Central memory CD8-positive, alpha-beta T cell (primary cell): ENCODE measurements at regions not wholly inside any gene's neighbourhood (a gene's known extent, or its start where the extent isn't known, plus 50 kb on each side); places are given as distances from the start of the nearest gene placed in this dataset.
"Not testable (repeated sequence)": the region's sequence is repeated elsewhere in the genome, so short reads cannot be mapped to it uniquely, and the experiment has no call there.

ENCODE experiments used
- ATAC-seq: fragments of 150-1000 bp; cut with Tn5 transposase; replicated peaks from 2 replicates; pipeline ENCODE4 v1.10.0; 2022; ENCODE audit warnings: mild to moderate bottlenecking, moderate FRiP score, moderate number of reproducible peaks; ENCODE audit not compliant: poor library complexity, severe bottlenecking; ENCODE audit errors: extremely low read depth
- DNase-seq, 2 donors: peaks; one replicate each; pipeline ENCODE4 v3.0.0; 2021; ENCODE audit warnings: low spot score in 2 of 2
- H3K27ac Mint-ChIP-seq: one replicate; pipeline ENCODE4 v1.8.0; 2022; ENCODE audit warnings: low read depth, mild to moderate bottlenecking, moderate library complexity, mixed read lengths
- H3K27me3 Mint-ChIP-seq: one replicate; pipeline ENCODE4 v1.8.0; 2022; ENCODE audit warnings: mixed read lengths
- H3K36me3 Mint-ChIP-seq: one replicate; pipeline ENCODE4 v1.8.0; 2022; ENCODE audit warnings: mild to moderate bottlenecking, moderate library complexity, mixed read lengths; ENCODE audit not compliant: insufficient read depth
- H3K4me1 Mint-ChIP-seq: one replicate; pipeline ENCODE4 v1.8.0; 2022; ENCODE audit warnings: mixed read lengths
- H3K4me3 Mint-ChIP-seq: one replicate; pipeline ENCODE4 v1.8.0; 2022; ENCODE audit warnings: mild to moderate bottlenecking, moderate library complexity, mixed read lengths
- H3K9me3 Mint-ChIP-seq: one replicate; pipeline ENCODE4 v1.8.0; 2022; ENCODE audit warnings: mixed read lengths

DNA sequence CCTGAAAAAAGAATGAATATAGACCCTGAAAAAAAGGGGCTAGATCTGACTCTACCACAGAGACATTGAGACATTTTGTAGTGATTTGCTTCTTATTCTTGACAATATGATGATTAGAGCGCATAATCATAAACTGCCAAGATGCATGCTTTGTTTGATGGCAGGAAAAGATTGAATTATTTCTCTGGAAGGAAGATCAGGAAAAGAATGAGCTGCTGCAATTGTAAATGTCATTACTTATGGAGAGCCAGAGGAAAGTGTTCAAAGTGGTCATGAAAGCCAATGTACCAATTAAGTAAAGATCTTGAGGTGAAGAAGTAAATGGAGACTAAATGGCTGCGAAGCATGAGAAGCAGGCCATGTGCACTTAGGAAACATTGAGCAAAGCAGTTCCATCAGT, 126.4 kb upstream of the NXPH2 start:
- Mint-ChIP-seq H3K27ac (no peak overlapping the region), H3K9me3 (peaks cover 13% of the 10 kb centered on the region), H3K36me3 (no peaks in the 10 kb centered on the region), H3K4me3 (no peak overlapping the region), H3K4me1 (no peaks in the 10 kb centered on the region), H3K27me3 (no peaks in the 10 kb centered on the region)
- ATAC-seq = no peak
- no peak for DNase-seq

GRCh38 chr2:138902239-138902871, 122.2 kb upstream of the NXPH2 start:
- no peaks in the 10 kb centered on the region for H3K36me3 Mint-ChIP-seq

GRCh38 chr2:138901530-138901929, 121.3 kb upstream of the NXPH2 start:
- Mint-ChIP-seq H3K9me3 (no peaks in the 10 kb centered on the region), H3K4me3 (no peak overlapping the region), H3K4me1 (no peaks in the 10 kb centered on the region), H3K36me3 (no peaks in the 10 kb centered on the region), H3K27me3 (no peaks in the 10 kb centered on the region), H3K27ac (no peak overlapping the region)
- DNase-seq (no peak), ATAC-seq (no peak)

More at GRCh38 chr2:138902239-138902871, 122.2 kb upstream of the NXPH2 start:
- H3K9me3 Mint-ChIP-seq = no peaks in the 10 kb centered on the region
- no peak for DNase-seq
- H3K4me1 Mint-ChIP-seq = no peaks in the 10 kb centered on the region
- no peak overlapping the region for H3K27ac Mint-ChIP-seq
- H3K27me3 Mint-ChIP-seq = no peaks in the 10 kb centered on the region
- ATAC-seq = no peak
- no peak overlapping the region for H3K4me3 Mint-ChIP-seq

GRCh38 chr2:138898855-138899254, 118.7 kb upstream of the NXPH2 start:
- Mint-ChIP-seq H3K4me3 (no peak overlapping the region), H3K27me3 (no peaks in the 10 kb centered on the region), H3K4me1 (no peaks in the 10 kb centered on the region), H3K9me3 (peaks cover 7% of the 10 kb centered on the region), H3K36me3 (no peaks in the 10 kb centered on the region), H3K27ac (no peak overlapping the region)
- ATAC-seq (no peak), DNase-seq (no peak)

DNA sequence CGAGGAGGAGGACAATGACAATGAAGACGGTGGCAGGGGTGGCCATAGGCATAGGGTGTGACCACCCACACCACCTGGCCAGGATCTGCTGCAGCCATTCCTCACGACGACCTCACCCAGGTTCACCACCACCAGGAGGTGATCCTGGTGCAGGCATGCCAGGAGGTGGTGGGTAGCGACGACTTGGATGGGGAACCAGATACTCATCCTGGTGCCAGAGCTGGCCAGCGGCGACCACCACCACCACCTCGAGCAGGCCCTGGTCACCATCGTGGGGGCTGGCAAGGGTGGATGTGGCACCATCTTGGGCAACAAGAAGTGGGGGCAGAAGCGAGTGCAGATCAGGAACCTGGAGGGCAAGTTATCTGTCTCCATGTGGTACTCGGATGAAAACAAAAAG, 117.1 kb upstream of the NXPH2 start:
- Mint-ChIP-seq H3K27ac (no peak overlapping the region), H3K4me3 (no peak overlapping the region), H3K9me3 (peaks cover 7% of the 10 kb centered on the region), H3K4me1 (no peaks in the 10 kb centered on the region), H3K36me3 (no peaks in the 10 kb centered on the region), H3K27me3 (no peaks in the 10 kb centered on the region)
- ATAC-seq (no peak), DNase-seq (no peak)

DNA sequence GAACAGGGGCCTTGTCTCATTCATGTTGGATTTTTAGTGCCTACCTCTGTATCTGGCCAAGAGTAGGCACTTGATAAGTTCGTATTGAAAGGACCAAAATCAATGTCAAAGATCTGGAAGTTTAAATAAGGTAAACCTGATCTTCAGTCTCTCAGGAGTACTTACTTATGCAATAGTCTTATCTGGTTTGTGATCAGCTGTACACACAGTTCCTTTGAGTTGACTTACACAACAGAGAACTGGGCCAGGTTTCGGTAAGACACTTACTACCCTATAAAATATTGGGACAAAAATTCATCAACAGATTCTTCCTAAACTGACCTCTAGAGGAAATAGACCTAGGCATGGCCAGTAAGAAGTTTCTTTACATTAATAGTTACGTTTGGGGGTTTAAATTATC, 113.6 kb upstream of the NXPH2 start:
- ATAC-seq = no peak
- no peaks in the 10 kb centered on the region for H3K36me3 Mint-ChIP-seq
- no peak for DNase-seq
- H3K4me1 Mint-ChIP-seq = no peaks in the 10 kb centered on the region
- no peak overlapping the region for H3K27ac Mint-ChIP-seq
- no peaks in the 10 kb centered on the region for H3K27me3 Mint-ChIP-seq
- peaks cover 11% of the 10 kb centered on the region for H3K9me3 Mint-ChIP-seq
- no peak overlapping the region for H3K4me3 Mint-ChIP-seq

DNA sequence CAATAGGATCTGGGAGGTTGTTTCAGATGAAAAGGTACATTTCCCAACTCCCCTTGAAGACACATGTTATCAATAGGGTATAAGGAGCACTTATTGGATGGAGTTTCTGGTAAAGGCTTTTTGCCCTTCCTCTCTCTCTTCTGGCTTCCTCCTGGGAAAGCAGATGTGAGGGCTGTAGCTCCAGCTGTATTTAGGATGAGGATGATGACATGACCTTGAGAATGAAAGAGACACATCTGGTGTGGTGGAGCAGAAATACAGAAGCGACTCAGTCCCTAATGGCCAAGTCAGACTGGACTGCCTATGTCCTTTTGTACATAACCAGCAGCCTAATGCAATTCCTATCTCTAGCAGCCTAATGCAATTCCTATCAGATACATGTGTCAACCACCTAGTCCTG, 100.9 kb upstream of the NXPH2 start:
- no peak for ATAC-seq
- no peaks in the 10 kb centered on the region for H3K36me3 Mint-ChIP-seq
- no peak overlapping the region for H3K27ac Mint-ChIP-seq
- no peak for DNase-seq
- H3K9me3 Mint-ChIP-seq = peaks cover under 1% of the 10 kb centered on the region
- no peak overlapping the region for H3K4me3 Mint-ChIP-seq
- H3K4me1 Mint-ChIP-seq = no peaks in the 10 kb centered on the region
- H3K27me3 Mint-ChIP-seq = no peaks in the 10 kb centered on the region

GRCh38 chr2:138879931-138880330, 99.7 kb upstream of the NXPH2 start:
- H3K9me3 Mint-ChIP-seq = no peaks in the 10 kb centered on the region
- no peaks in the 10 kb centered on the region for H3K27me3 Mint-ChIP-seq
- no peaks in the 10 kb centered on the region for H3K36me3 Mint-ChIP-seq
- H3K4me3 Mint-ChIP-seq = no peak overlapping the region
- no peaks in the 10 kb centered on the region for H3K4me1 Mint-ChIP-seq
- DNase-seq (no peak), ATAC-seq (no peak)
- H3K27ac Mint-ChIP-seq = no peak overlapping the region

DNA sequence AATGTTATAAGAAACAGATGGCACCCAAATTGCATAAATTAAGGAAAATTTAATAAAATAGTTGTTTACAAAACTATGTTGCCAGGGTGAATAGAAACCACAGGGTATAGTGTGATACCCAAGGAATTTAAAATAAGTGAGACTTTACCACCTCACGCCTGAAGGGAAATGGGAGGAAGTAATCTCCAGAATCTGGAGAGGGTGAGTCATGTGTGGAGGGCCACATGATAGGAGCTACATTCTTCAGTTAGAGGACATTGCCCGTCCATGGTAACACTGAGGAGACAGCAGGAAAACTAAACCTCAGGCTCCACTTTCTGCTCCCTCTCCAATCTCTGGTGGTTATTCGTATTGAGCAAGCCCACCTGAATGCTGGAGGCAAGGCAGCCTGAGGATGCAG, 97.2 kb upstream of the NXPH2 start:
- Mint-ChIP-seq H3K27ac (no peak overlapping the region), H3K9me3 (no peaks in the 10 kb centered on the region), H3K36me3 (no peaks in the 10 kb centered on the region), H3K4me3 (no peak overlapping the region), H3K4me1 (no peaks in the 10 kb centered on the region), H3K27me3 (no peaks in the 10 kb centered on the region)
- no peak for ATAC-seq
- no peak for DNase-seq

- no peak for DNase-seq
- ATAC-seq = no peak
- no peaks in the 10 kb centered on the region for H3K27me3 Mint-ChIP-seq
- no peaks in the 10 kb centered on the region for H3K9me3 Mint-ChIP-seq
- no peaks in the 10 kb centered on the region for H3K4me1 Mint-ChIP-seq
- H3K27ac Mint-ChIP-seq = no peak overlapping the region
- no peak overlapping the region for H3K4me3 Mint-ChIP-seq
- H3K36me3 Mint-ChIP-seq = no peaks in the 10 kb centered on the region
Measured at GRCh38 chr2:138874251-138874650, 94.1 kb upstream of the NXPH2 start.

DNA sequence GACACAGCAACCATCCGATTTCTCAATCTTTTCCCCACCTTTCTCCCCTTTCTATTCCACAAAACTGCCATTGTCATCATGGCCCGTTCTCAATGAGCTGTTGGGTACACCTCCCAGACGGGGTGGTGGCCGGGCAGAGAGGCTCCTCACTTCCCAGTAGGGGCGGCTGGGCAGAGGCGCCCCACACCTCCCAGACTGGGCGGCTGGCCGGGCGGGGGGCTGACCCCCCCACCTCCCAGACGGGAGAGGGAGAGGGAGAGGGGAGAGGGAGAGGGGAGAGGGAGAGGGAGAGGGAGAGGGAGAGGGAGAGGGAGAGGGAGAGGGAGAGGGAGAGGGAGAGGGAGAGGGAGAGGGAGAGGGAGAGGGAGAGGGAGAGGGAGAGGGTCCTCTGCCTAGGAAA, 91.9 kb upstream of the NXPH2 start:
- H3K4me1 Mint-ChIP-seq, H3K27ac Mint-ChIP-seq, H3K4me3 Mint-ChIP-seq, ATAC-seq, DNase-seq, H3K36me3 Mint-ChIP-seq, H3K27me3 Mint-ChIP-seq, H3K9me3 Mint-ChIP-seq: not testable (repeated sequence)

- Mint-ChIP-seq H3K9me3 (no peaks in the 10 kb centered on the region), H3K4me1 (no peaks in the 10 kb centered on the region), H3K27me3 (no peaks in the 10 kb centered on the region), H3K27ac (no peak overlapping the region), H3K36me3 (no peaks in the 10 kb centered on the region), H3K4me3 (no peak overlapping the region)
- DNase-seq = no peak
- no peak for ATAC-seq
Measured at GRCh38 chr2:138871312-138871711, 91.1 kb upstream of the NXPH2 start.

DNA sequence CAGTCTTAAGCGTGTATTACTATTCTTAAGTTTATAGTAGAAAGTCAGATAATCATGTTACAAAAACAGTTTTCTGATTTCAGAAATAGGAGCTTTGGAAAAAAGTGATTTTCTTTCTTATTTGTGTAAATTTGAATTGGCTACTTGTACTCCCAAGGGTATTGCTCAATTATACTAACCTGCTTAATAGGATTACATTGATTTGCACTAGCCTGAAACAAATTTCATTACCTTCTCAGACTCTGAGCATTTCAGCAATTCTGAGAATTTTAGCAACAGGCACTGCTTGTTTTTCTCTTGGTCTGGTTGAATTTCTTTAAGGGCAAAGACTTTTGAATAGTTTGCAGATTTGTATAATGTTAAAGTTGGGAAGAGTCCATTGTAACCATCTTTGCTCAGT, 87.2 kb upstream of the NXPH2 start:
- Mint-ChIP-seq H3K27ac (no peak overlapping the region), H3K4me1 (no peaks in the 10 kb centered on the region), H3K36me3 (no peaks in the 10 kb centered on the region), H3K9me3 (no peaks in the 10 kb centered on the region), H3K27me3 (no peaks in the 10 kb centered on the region), H3K4me3 (no peak overlapping the region)
- ATAC-seq (no peak), DNase-seq (no peak)

GRCh38 chr2:138866797-138867196, 86.6 kb upstream of the NXPH2 start:
- H3K27me3 Mint-ChIP-seq = no peaks in the 10 kb centered on the region
- no peak overlapping the region for H3K4me3 Mint-ChIP-seq

More at GRCh38 chr2:138866797-138867196, 86.6 kb upstream of the NXPH2 start:
- DNase-seq (no peak), ATAC-seq (no peak)
- no peaks in the 10 kb centered on the region for H3K4me1 Mint-ChIP-seq
- H3K36me3 Mint-ChIP-seq = no peaks in the 10 kb centered on the region
- no peak overlapping the region for H3K27ac Mint-ChIP-seq
- H3K9me3 Mint-ChIP-seq = no peaks in the 10 kb centered on the region
